Smooth muscle cell of the brain vasculature (primary cell): ENCODE measurements at regions not wholly inside any gene's neighbourhood (a gene's known extent, or its start where the extent isn't known, plus 50 kb on each side); places are given as distances from the start of the nearest gene placed in this dataset.

Source experiments
- DNase-seq: peaks from one replicate; pipeline ENCODE4 v3.0.0-alpha.2; 2012; ENCODE audit warnings: low read depth, low spot score

GRCh38 chr2:181305301-181306123 lies 151.7 kb upstream of the ITGA4 start:
- DNase-seq: no peak

- DNase-seq: peak; percentile 4
Measured at GRCh38 chr2:181306785-181307184, 150.4 kb upstream of the ITGA4 start.

DNA sequence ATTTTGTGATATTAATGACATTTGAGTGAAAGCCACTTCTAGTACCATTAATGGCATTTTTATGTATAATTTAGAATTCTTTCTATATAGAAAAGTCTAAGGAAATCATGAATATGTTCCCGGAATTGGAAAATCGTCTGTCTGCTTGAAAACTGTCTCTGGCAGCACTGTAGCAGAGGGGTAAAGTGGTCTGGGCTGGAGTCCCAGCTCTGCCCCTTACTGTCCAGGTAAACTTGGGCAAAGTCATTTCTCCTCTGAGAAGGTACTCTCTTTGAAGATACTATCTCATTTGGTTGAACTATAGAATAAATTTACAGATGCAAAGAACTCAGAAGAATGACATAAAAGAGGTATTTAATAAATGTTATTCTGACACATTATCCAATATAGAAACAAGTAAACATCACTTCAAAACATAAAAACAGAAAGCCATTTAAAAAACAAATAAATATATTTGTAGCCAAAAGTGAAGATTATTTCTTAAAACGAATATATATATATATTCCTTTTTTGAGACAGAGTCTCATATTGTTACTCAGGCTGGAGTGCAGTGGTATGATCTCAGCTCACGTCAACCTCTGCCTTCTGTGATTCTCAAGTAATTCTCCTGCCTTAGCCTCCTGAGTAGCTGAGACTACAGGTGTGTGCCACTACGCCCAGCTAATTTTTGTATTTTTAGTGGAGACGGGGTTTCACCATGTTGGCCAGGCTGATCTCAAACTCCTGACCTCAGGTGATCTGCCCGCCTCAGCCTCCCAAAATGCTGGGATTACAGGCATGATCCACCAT lies 149.8 kb upstream of the ITGA4 start:
- no peak for DNase-seq

GRCh38 chr2:181308766-181309515 lies 148.2 kb upstream of the ITGA4 start:
- DNase-seq: no peak

- no peak for DNase-seq
Measured at GRCh38 chr2:181309586-181309985, 147.6 kb upstream of the ITGA4 start.

DNA sequence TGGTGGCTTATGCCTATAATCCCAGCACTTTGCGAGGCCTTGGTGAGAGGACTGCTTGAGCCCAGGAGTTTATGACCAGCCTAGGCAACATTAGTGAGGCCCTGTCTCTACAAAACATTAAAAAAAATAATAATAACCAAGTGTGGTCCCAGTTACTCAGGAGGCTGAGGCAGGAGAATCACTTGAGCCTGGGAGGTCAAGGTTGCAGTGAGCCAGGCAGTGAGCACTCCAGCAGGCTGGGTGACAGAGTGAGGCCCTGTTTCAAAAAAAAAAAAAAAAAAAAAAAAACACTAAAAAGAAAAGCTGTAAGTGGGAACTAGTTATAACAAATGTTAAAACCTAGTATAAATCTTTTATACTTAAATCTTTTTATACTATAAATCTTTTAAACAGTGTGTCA lies 146.2 kb upstream of the ITGA4 start:
- no peak for DNase-seq

DNA sequence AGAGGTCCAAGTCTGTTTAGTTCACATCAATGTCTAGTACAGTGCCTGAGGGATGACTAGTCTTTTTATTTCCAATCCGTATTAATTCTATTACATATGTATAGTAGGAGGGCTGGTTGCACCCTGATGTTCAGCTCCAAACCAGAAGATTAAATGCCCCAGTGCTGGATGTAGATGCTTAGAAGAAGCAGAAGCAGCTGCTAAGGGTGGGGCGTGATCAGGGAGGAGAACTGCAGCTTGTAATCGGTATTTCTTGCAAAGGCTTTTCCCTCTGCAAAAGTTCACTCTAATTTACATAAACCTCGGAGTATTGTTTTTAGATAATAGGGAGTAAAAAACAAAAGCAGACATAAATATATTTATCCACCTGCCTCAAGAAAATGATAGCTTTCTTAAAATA lies 145.3 kb upstream of the ITGA4 start:
- no peak for DNase-seq

DNA sequence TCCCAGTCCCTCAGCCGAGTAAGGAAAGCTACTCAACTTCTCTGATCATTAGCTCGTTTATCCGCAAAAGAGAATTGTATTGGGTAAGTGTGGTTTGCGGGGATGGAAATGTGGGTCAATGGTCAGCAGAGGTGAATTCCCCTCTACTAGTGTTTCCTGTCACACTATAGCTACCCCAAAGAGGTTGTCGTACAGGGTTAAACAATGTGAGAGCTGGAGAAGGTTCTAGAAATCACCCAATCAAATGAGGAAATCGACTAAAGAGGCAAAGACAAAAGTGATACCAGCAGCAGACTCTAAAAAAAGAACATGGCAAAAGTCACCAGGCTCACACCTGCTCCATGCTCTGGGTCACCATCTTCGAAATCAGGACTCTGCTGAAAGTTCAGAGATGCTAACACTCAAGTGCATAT lies 144.7 kb upstream of the ITGA4 start:
- DNase-seq: no peak

DNA sequence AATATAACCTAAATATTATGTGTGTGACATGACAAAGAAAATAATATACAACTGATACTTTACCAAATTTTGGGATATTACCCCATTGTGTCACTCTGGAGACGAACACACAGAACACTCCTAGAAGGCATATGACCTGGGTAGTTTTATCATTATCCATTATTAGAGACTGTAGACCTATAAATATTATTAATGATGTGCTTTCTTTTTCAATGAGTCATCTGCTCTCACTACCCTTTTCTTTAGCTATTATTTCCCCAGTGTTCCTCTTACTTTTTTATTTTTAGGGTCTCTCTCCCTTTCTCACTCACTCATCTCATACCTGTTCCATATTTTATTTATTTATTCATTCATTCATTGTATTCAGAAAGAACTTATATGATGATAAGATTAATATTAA lies 143.3 kb upstream of the ITGA4 start:
- no peak for DNase-seq

- DNase-seq: no peak
Measured at GRCh38 chr2:181314551-181314950, 142.6 kb upstream of the ITGA4 start.

DNA sequence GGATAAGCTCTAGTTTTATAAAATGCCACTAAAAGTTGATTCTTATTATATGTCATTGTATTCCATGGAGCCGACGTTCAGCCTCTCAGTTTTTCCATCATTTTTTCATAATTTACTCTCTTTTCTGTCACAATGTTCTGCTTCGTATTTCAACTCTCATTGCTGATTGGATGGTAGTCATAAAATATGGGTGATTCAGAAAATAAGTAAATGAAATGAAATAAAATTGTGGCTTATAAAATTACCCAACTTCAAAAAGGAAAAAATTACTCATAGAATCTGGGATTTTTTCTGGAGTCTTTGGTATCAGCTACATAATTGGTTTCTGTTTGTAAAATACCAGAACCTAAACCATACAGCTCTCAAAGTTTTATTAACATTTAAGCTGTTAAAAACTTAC lies 139.7 kb upstream of the ITGA4 start:
- no peak for DNase-seq

DNA sequence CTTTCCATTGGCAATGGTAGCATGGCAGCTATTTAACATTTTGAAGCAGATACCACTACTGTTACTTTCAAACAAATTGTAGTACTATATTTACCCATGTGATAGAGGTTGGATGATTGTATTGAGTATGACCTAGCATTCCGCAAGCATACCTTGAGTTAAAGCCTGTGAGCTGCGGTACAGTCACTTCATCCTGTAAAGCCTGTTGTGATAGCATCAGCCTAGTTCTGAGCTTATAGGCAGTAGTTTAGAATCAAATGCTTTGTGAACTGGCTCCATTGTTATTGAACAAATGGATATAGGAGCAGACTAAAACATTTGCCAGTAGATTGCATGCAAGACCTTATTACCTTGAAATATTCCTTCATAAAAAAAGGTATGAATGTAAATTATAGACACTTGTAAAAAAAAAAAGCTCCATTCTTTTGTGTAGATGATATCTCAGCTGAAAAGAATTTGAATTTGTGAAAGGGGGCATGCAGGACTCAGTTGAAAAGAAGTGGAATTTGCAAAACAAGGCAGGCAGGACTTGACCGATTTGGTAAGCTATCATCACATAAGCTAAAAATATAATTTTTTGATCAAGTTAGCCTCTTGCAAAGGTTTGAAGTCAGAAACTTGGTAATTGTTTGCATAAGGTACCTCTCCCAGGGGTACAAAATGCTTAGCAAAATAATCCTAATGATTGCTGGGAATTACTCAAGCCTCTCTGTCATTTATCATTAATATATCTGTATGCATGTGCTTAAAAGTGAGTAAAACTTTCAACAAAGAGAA lies 138.5 kb upstream of the ITGA4 start:
- no peak for DNase-seq

DNA sequence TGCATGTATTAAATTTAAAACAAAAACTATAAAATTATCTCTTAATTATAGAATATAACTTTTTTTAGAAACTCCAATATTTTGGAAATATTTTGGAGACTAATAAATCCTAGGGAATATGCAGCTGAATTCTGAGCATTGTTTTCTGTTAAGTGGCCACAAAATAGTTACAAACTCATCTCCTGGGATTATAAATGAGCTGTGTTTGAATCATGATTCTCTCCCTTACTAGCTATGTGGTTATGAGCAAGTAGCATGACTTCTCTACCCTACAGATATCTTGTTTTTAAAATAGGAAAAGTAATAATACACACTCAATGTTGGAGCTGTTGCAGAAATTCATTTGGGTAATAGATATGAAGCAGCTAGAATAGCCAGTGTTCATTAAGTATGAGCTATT lies 137.9 kb upstream of the ITGA4 start:
- DNase-seq: no peak

- DNase-seq: no peak
Measured at GRCh38 chr2:181320638-181321037, 136.5 kb upstream of the ITGA4 start.

DNA sequence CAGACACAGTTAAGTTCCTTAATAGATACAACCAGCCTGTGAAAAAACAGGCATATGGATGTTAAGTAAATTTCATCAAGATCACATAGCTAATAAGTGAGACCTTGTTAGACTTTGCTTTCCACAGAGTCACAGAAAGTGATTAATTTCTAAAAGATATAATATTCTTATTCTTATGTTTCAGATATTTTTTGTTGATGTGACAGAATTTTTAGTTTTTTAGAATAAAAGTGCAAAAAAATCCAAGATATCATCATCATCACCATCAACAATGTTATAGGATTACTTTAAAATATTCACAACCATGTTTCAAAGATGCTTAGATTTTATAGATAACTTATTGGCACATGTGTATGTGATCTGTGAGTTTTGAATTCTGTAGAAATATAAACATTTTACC lies 132.3 kb upstream of the ITGA4 start:
- no peak for DNase-seq

- no peak for DNase-seq
Measured at GRCh38 chr2:181326661-181327060, 130.5 kb upstream of the ITGA4 start.

GRCh38 chr2:181330286-181330685 lies 126.9 kb upstream of the ITGA4 start:
- DNase-seq: no peak

- no peak for DNase-seq
Measured at GRCh38 chr2:181332044-181332605, 125.1 kb upstream of the ITGA4 start.

- DNase-seq: no peak
Measured at GRCh38 chr2:181334158-181334826, 122.9 kb upstream of the ITGA4 start.

GRCh38 chr2:181340891-181341290 lies 116.3 kb upstream of the ITGA4 start:
- DNase-seq: no peak
